HEK293T (cell line): ENCODE measurements at regions not wholly inside any gene's neighbourhood (a gene's known extent, or its start where the extent isn't known, plus 50 kb on each side); places are given as distances from the start of the nearest gene placed in this dataset.

Experiments used
- CTCF ChIA-PET: fragments of 350-600 bp; formaldehyde crosslinking; extraction: SDS; loops from one replicate; lab custom pipeline; 2021; ENCODE audit warnings: antibody characterized with exemption, inconsistent platforms; lab: Yijun Ruan, JAX
- POLR2A ChIA-PET: fragments of 350-600 bp; formaldehyde crosslinking; extraction: SDS; loops from one replicate; lab custom pipeline; 2020; ENCODE audit warnings: antibody characterized with exemption, inconsistent platforms; lab: Yijun Ruan, JAX
- DNase-seq: peaks from one replicate; pipeline ENCODE4 v3.0.0; 2012; ENCODE audit warnings: mixed read lengths; ENCODE audit errors: extremely low spot score
- ARNT ChIP-seq: fragments of 450-650 bp; IDR thresholded peaks from 2 replicates; pipeline ENCODE4 v1.6.1; 2017; ENCODE audit warnings: mild to moderate bottlenecking
- BHLHE40 ChIP-seq: fragments of 450-650 bp; IDR thresholded peaks from 2 replicates; pipeline ENCODE4 v1.6.1; 2016; ENCODE audit warnings: mild to moderate bottlenecking, moderate library complexity, borderline replicate concordance
- CTBP1 ChIP-seq: fragments of 450-650 bp; IDR thresholded peaks from 2 replicates; pipeline ENCODE4 v1.6.1; 2016; ENCODE audit warnings: borderline replicate concordance
- ELF4 ChIP-seq: fragments of 450-650 bp; IDR thresholded peaks from 2 replicates; pipeline ENCODE4 v1.6.1; 2017; ENCODE audit warnings: antibody characterized with exemption
- FOXA1 ChIP-seq: fragments of 450-650 bp; IDR thresholded peaks from 2 replicates; pipeline ENCODE4 v1.6.1; 2016; ENCODE audit warnings: mild to moderate bottlenecking
- FOXK2 ChIP-seq: fragments of 450-650 bp; IDR thresholded peaks from 2 replicates; pipeline ENCODE4 v1.6.1; 2016; ENCODE audit warnings: mild to moderate bottlenecking
- FOXM1 ChIP-seq: fragments of 450-650 bp; IDR thresholded peaks from 2 replicates; pipeline ENCODE4 v1.6.1; 2017; ENCODE audit warnings: mild to moderate bottlenecking, borderline replicate concordance
- HDGF ChIP-seq: fragments of 450-650 bp; IDR thresholded peaks from 2 replicates; pipeline ENCODE4 v1.6.1; 2017; ENCODE audit warnings: antibody characterized with exemption, borderline replicate concordance
- L3MBTL2 ChIP-seq: fragments of 450-650 bp; conservative IDR thresholded peaks from 2 replicates; pipeline ENCODE4 v1.6.1; 2016; ENCODE audit warnings: mild to moderate bottlenecking
- LEF1 ChIP-seq: fragments of 450-650 bp; IDR thresholded peaks from 2 replicates; pipeline ENCODE4 v1.6.1; 2017; ENCODE audit warnings: mild to moderate bottlenecking, borderline replicate concordance
- NFRKB ChIP-seq: fragments of 450-650 bp; IDR thresholded peaks from 2 replicates; pipeline ENCODE4 v1.6.1; 2016; ENCODE audit warnings: mild to moderate bottlenecking, moderate library complexity
- SP1 ChIP-seq: fragments of 450-650 bp; IDR thresholded peaks from 2 replicates; pipeline ENCODE4 v1.6.1; 2017
- SUZ12 ChIP-seq: fragments of 450-650 bp; IDR thresholded peaks from 2 replicates; pipeline ENCODE4 v1.6.1; 2016; ENCODE audit warnings: mild to moderate bottlenecking
- TARDBP ChIP-seq: fragments of 450-650 bp; IDR thresholded peaks from 2 replicates; pipeline ENCODE4 v1.6.1; 2016
- ZNF384 ChIP-seq: fragments of 450-650 bp; IDR thresholded peaks from 2 replicates; pipeline ENCODE4 v1.6.1; 2016
- TF ChIP-seq, protein P1 (sequence below): fragments of 450-650 bp; IDR thresholded peaks from 2 replicates; pipeline ENCODE4 v1.6.1; 2016

DNA sequence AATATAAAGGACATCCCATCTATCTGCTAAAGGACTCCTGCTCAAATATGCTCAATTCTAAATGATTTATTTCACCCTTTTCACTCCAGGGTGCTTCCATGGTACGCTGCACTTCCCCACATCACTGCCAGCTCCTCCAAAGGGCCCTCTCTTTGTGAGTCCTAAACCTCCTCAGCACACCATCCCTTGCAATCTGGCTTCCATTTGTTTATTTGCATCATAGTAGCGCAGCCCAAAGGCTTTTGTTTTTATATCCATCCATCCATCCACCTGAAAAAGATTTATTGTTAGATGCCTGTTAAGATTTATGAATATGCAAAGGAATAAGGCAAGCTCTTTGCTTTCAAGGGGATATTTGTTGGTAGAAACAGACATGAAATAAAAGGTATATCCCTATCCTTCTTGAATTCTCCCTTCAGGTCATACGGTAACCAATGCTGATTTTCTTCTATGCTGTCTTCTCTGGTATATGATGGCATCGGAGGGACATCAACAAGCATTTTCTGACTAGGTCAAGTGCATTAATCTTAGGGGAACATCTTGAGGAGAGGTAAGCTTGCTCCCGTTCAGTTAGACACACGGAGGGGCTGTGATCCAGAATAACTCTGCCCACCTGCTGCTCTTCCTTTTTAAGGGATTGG, 397.6 kb downstream of the LIG4 start:
- DNase-seq, result no peak
- POLR2A ChIA-PET, result no interaction called here
- TF ChIP-seq, protein P1, sequence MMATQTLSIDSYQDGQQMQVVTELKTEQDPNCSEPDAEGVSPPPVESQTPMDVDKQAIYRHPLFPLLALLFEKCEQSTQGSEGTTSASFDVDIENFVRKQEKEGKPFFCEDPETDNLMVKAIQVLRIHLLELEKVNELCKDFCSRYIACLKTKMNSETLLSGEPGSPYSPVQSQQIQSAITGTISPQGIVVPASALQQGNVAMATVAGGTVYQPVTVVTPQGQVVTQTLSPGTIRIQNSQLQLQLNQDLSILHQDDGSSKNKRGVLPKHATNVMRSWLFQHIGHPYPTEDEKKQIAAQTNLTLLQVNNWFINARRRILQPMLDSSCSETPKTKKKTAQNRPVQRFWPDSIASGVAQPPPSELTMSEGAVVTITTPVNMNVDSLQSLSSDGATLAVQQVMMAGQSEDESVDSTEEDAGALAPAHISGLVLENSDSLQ, result no peak
- TF ChIP-seq FOXK2 (no peak), HDGF (no peak), TARDBP (no peak), FOXA1 (no peak), LEF1 (no peak), ARNT (no peak), SP1 (no peak)
- CTCF ChIA-PET, result interaction anchor here (0.6 kb wide), 1 partner anchor 9 kb away, joined by 5 read pairs; no protein-coding TSS in a partner anchor

- ChIA-PET CTCF (no interaction called here), POLR2A (no interaction called here)
- no peak for DNase-seq
- TF ChIP-seq, protein P1, result no peak
- no peak for TF ChIP-seq CTBP1
- TF ChIP-seq ZNF384, result no peak
- TF ChIP-seq L3MBTL2, result no peak
- no peak for TF ChIP-seq SUZ12
Observed at GRCh38 chr13:107812014-107812412, 403.3 kb downstream of the LIG4 start.

- CTCF ChIA-PET, result no interaction called here
- no peak for DNase-seq
- POLR2A ChIA-PET, result no interaction called here
Observed at GRCh38 chr13:107811233-107812013, 403.9 kb downstream of the LIG4 start.

DNA sequence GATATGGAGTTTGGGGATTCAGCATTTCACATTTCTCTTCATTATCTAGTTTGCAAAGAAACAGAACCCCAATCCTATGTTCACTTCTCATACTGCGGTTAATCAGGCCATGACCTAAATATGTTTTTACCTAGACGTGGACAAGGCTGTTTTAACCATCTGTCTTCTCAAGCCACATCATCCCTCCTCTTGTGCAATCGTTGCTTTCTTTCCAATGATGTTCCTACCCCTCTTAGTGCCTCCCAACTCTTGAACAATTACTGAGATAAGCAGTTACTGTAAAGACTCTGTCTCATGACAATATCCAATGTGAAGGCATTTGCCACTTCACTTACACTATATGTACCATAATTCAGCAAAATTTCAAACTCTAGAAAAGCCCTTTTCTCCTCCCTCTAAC, 406.2 kb downstream of the LIG4 start:
- ChIA-PET CTCF (interaction anchor here (0.6 kb wide), 1 partner anchor 9 kb away, joined by 5 read pairs; no protein-coding TSS in a partner anchor), POLR2A (no interaction called here)

More at GRCh38 chr13:107811233-107812013, 403.9 kb downstream of the LIG4 start:
- TF ChIP-seq SP1, result no peak
- TF ChIP-seq HDGF, result no peak
- TF ChIP-seq FOXK2, result no peak
- TF ChIP-seq BHLHE40, result no peak
- no peak for TF ChIP-seq FOXM1
- no peak for TF ChIP-seq FOXA1
- TF ChIP-seq TARDBP, result no peak
- TF ChIP-seq LEF1, result no peak
- TF ChIP-seq CTBP1, result no peak
- no peak for TF ChIP-seq NFRKB
- no peak for TF ChIP-seq SUZ12
- TF ChIP-seq L3MBTL2, result no peak
- no peak for TF ChIP-seq ELF4

GRCh38 chr13:107808389-107808788, 406.9 kb downstream of the LIG4 start:
- POLR2A ChIA-PET, result no interaction called here

More for the DNA sequence above, 406.2 kb downstream of the LIG4 start:
- DNase-seq, result no peak
- TF ChIP-seq ZNF384 (no peak), TARDBP (no peak), L3MBTL2 (no peak), SP1 (no peak), ARNT (no peak), BHLHE40 (no peak), FOXK2 (no peak), SUZ12 (no peak), NFRKB (no peak), ELF4 (no peak), FOXA1 (no peak)

More at GRCh38 chr13:107808389-107808788, 406.9 kb downstream of the LIG4 start:
- no peak for DNase-seq
- TF ChIP-seq ELF4 (no peak), CTBP1 (no peak), HDGF (no peak), SUZ12 (no peak), TARDBP (no peak), FOXA1 (no peak), ZNF384 (no peak), ARNT (no peak), SP1 (no peak), FOXM1 (no peak), BHLHE40 (no peak), NFRKB (no peak), LEF1 (no peak), FOXK2 (no peak), L3MBTL2 (no peak)
- TF ChIP-seq, protein P1, result no peak
- CTCF ChIA-PET, result interaction anchor here (0.6 kb wide), 1 partner anchor 10 kb away, joined by 5 read pairs; no protein-coding TSS in a partner anchor
